ENCODE measurements at regions not wholly inside any gene's neighbourhood (a gene's known extent, or its start where the extent isn't known, plus 50 kb on each side); places are given as distances from the start of the nearest gene placed in this dataset.
A peak's percentile ranks its signal among the peaks of the same experiment; 100 is the strongest.

DNA sequence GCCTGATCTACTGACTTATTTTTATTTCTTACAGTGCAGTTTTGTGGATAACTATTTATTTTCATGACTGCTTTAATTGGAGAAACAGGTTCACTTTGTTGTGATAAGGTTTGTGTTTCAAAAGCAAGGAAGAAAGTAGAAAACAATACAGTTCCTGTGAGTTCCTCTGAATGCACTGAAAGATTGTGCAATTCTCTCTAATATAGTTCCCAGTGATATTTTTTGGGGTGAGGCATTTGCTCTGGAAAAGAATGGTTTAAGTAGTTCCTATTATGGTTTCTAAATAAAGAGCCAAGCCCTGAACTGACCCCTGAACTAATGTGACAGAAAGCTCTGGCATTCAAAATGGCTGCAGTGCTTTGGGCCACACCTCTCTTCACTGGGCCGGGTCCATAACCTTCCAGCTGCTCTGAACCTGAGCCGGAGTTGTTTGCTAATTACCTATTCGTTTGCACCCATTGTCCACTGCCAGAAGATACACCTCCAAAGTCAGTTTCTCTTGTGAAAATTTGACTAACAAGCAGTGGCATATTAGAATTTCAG, 56.6 kb upstream of the VTCN1 start:
- intact Hi-C loops (cut with micrococcal nuclease) (no loop called here), in situ Hi-C loops (cut with MboI) (no loop called here)
- Histone ChIP-seq H3K9me3 (replicated peaks; ENCODE audit: control insufficient read depth, insufficient read depth, low read depth, low read length) (no peaks in the 10 kb centered on the region), H3K27ac (ENCODE audit: extremely low read depth, low read depth, low read length) (no peak overlapping the region), H3K9me1 (ENCODE audit: control insufficient read depth, insufficient read depth, low read length) (no peaks in the 10 kb centered on the region), H3K36me3 (ENCODE audit: control insufficient read depth, insufficient read depth, low read length) (no peaks in the 10 kb centered on the region), H3K9ac (ENCODE audit: insufficient read depth in 1 of 2, low read depth in 2 of 2, low read length in 2 of 2) (no peak overlapping the region), H3K4me1 (replicated peaks in 1 of 2; ENCODE audit: control insufficient read depth in 2 of 2, insufficient read depth in 2 of 2, low read length in 2 of 2) (no peaks in the 10 kb centered on the region; a peak in 1 of 5 replicates), H3K79me2 (ENCODE audit: control insufficient read depth, insufficient read depth, low read length) (no peaks in the 10 kb centered on the region), H4K20me1 (replicated peaks; ENCODE audit: control insufficient read depth, insufficient read depth, low read length) (no peaks in the 10 kb centered on the region; the same call in 1 of the 2 replicates), H2AFZ (ENCODE audit: low read depth, low read length) (no peak overlapping the region), H3K27me3 (ENCODE audit: control insufficient read depth in 2 of 2, insufficient read depth in 2 of 2, low read length in 2 of 2) (peaks cover 8 to 22% of the 10 kb centered on the region in 2 experiments; a peak in 3 of 5 replicates), H3K4me3 (no peak overlapping the region), H3K4me2 (ENCODE audit: insufficient read depth, low read length) (no peak overlapping the region)
- ChIA-PET CTCF (ENCODE audit: low intra/inter-chr PET ratio) (no interaction called here), POLR2A (interaction anchor here (0.9 to 1.7 kb wide), 2 partner anchors 27 to 76 kb away, joined by 3 read pairs; no protein-coding TSS in a partner anchor)
- DNase-seq (ENCODE audit: extremely low read depth in 1 of 4, low spot score in 3 of 4) (no peak), ATAC-seq (no peak), FAIRE-seq (no peak)
- 0% methylated on average over 3 of the region's 3 CpGs for WGBS (ENCODE audit: insufficient coverage, low coverage, missing lambda C conversion rate)
- no TSS peak for BruUV-seq (replicated peaks)
- TF ChIP-seq SMARCC2 (IDR thresholded peaks at IDR 0.05; ENCODE audit: low read depth) (no peak), CEBPB (tag; IDR thresholded peaks at IDR 0.05) (peak; percentile 63), YY1 (IDR thresholded peaks at IDR 0.05; ENCODE audit: borderline replicate concordance in 1 of 3, control insufficient read depth in 1 of 3, extremely low read depth in 1 of 3, insufficient read depth in 3 of 3, insufficient read length in 1 of 3, insufficient replicate concordance in 2 of 3, low read depth in 1 of 3, low read length in 2 of 3) (peak in 1 of 3 experiments; percentile 42), ZFX (CRISPR knock-in tag; IDR thresholded peaks at IDR 0.05) (no peak), SFPQ (IDR thresholded peaks at IDR 0.05; ENCODE audit: low read depth, low read length) (no peak), CEBPG (CRISPR knock-in tag; IDR thresholded peaks at IDR 0.05) (no peak), CEBPG (tag; conservative IDR thresholded peaks at IDR 0.05 in 1 of 2, IDR thresholded peaks at IDR 0.05 in 1 of 2) (peak; percentile 43 to 50; a peak in 3 of 4 replicates)

Data from K562 (cell line).